ENCODE measurements at regions not wholly inside any gene's neighbourhood (a gene's known extent, or its start where the extent isn't known, plus 50 kb on each side); places are given as distances from the start of the nearest gene placed in this dataset.

- H3K36me3 ChIP-seq (ENCODE audit: control insufficient read depth, insufficient read depth, low read length) = no peaks in the 10 kb centered on the region
- no peaks in the 10 kb centered on the region for H3K4me1 ChIP-seq (replicated peaks in 1 of 2; ENCODE audit: control insufficient read depth in 2 of 2, insufficient read depth in 2 of 2, low read length in 2 of 2)
- H3K79me2 ChIP-seq (ENCODE audit: control insufficient read depth, insufficient read depth, low read length) = no peaks in the 10 kb centered on the region
- H3K4me2 ChIP-seq (ENCODE audit: insufficient read depth, low read length) = no peak overlapping the region
- DNase-seq (ENCODE audit: extremely low read depth in 1 of 4, low spot score in 3 of 4) (no peak), FAIRE-seq (no peak), ATAC-seq (no peak)
- no peaks in the 10 kb centered on the region for H3K9me3 ChIP-seq (replicated peaks; ENCODE audit: control insufficient read depth, insufficient read depth, low read depth, low read length)
- H2AFZ ChIP-seq (ENCODE audit: low read depth, low read length) = no peak overlapping the region
- in situ Hi-C loops (cut with MboI) (no loop called here), intact Hi-C loops (cut with micrococcal nuclease) (no loop called here)
- WGBS (ENCODE audit: insufficient coverage, low coverage, missing lambda C conversion rate) = 3% methylated on average over 4 of the region's 4 CpGs
- H3K27me3 ChIP-seq (ENCODE audit: control insufficient read depth in 2 of 2, insufficient read depth in 2 of 2, low read length in 2 of 2) = peaks cover 0 to 13% of the 10 kb centered on the region in 2 experiments; a peak in 1 of 5 replicates
- no peak overlapping the region for H3K27ac ChIP-seq (ENCODE audit: extremely low read depth, low read depth, low read length)
- TF ChIP-seq MLX (CRISPR knock-in tag; conservative IDR thresholded peaks at IDR 0.05) (no peak), SIRT6 (IDR thresholded peaks at IDR 0.05; ENCODE audit: low read depth, low read length) (no peak), ZNF263 (CRISPR knock-in tag; IDR thresholded peaks at IDR 0.05; ENCODE audit: borderline replicate concordance) (no peak), MAFF (IDR thresholded peaks at IDR 0.05; ENCODE audit: low read length) (no peak), EP400 (IDR thresholded peaks at IDR 0.05) (no peak), SMC3 (conservative IDR thresholded peaks at IDR 0.05; ENCODE audit: insufficient read depth, low read depth, low read length) (no peak), FOXK2 (conservative IDR thresholded peaks at IDR 0.05 in 1 of 2, IDR thresholded peaks at IDR 0.05 in 1 of 2; ENCODE audit: low read depth in 2 of 2) (no peak)
- TF ChIP-seq, protein P1, sequence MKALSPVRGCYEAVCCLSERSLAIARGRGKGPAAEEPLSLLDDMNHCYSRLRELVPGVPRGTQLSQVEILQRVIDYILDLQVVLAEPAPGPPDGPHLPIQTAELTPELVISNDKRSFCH (CRISPR knock-in tag; IDR thresholded peaks at IDR 0.05) = no peak
- TF ChIP-seq, protein P1 (tag; IDR thresholded peaks at IDR 0.05) = no peak
- TF ChIP-seq, protein P2, sequence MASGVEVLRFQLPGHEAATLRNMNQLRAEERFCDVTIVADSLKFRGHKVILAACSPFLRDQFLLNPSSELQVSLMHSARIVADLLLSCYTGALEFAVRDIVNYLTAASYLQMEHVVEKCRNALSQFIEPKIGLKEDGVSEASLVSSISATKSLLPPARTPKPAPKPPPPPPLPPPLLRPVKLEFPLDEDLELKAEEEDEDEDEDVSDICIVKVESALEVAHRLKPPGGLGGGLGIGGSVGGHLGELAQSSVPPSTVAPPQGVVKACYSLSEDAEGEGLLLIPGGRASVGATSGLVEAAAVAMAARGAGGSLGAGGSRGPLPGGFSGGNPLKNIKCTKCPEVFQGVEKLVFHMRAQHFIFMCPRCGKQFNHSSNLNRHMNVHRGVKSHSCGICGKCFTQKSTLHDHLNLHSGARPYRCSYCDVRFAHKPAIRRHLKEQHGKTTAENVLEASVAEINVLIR (CRISPR knock-in tag; IDR thresholded peaks at IDR 0.05) = no peak
- no peaks in the 10 kb centered on the region for H4K20me1 ChIP-seq (replicated peaks; ENCODE audit: control insufficient read depth, insufficient read depth, low read length)
- no peak overlapping the region for H3K4me3 ChIP-seq
- no peaks in the 10 kb centered on the region for H3K9me1 ChIP-seq (ENCODE audit: control insufficient read depth, insufficient read depth, low read length)
- CTCF ChIA-PET (ENCODE audit: low intra/inter-chr PET ratio) = no interaction called here
- POLR2A ChIA-PET = interaction anchor here (0.7 to 0.9 kb wide), 2 partner anchors 20 to 109 kb away, joined by 3 to 4 read pairs; no protein-coding TSS in a partner anchor
- H3K9ac ChIP-seq (ENCODE audit: insufficient read depth in 1 of 2, low read depth in 2 of 2, low read length in 2 of 2) = no peak overlapping the region
- no TSS peak for BruUV-seq (replicated peaks)
Measured at GRCh38 chr20:40882152-40882551, 146.5 kb upstream of the TOP1 start.

Measured in K562 (cell line).